HEK293T (cell line): ENCODE measurements at regions not wholly inside any gene's neighbourhood (a gene's known extent, or its start where the extent isn't known, plus 50 kb on each side); places are given as distances from the start of the nearest gene placed in this dataset.

Experiments
- ARNT ChIP-seq: fragments of 450-650 bp; IDR thresholded peaks from 2 replicates; pipeline ENCODE4 v1.6.1; 2017; ENCODE audit warnings: mild to moderate bottlenecking
- BHLHE40 ChIP-seq: fragments of 450-650 bp; IDR thresholded peaks from 2 replicates; pipeline ENCODE4 v1.6.1; 2016; ENCODE audit warnings: mild to moderate bottlenecking, moderate library complexity, borderline replicate concordance
- ELF4 ChIP-seq: fragments of 450-650 bp; IDR thresholded peaks from 2 replicates; pipeline ENCODE4 v1.6.1; 2017; ENCODE audit warnings: antibody characterized with exemption
- FOXA1 ChIP-seq: fragments of 450-650 bp; IDR thresholded peaks from 2 replicates; pipeline ENCODE4 v1.6.1; 2016; ENCODE audit warnings: mild to moderate bottlenecking
- FOXK2 ChIP-seq: fragments of 450-650 bp; IDR thresholded peaks from 2 replicates; pipeline ENCODE4 v1.6.1; 2016; ENCODE audit warnings: mild to moderate bottlenecking
- HDGF ChIP-seq: fragments of 450-650 bp; IDR thresholded peaks from 2 replicates; pipeline ENCODE4 v1.6.1; 2017; ENCODE audit warnings: antibody characterized with exemption, borderline replicate concordance
- NFRKB ChIP-seq: fragments of 450-650 bp; IDR thresholded peaks from 2 replicates; pipeline ENCODE4 v1.6.1; 2016; ENCODE audit warnings: mild to moderate bottlenecking, moderate library complexity

DNA sequence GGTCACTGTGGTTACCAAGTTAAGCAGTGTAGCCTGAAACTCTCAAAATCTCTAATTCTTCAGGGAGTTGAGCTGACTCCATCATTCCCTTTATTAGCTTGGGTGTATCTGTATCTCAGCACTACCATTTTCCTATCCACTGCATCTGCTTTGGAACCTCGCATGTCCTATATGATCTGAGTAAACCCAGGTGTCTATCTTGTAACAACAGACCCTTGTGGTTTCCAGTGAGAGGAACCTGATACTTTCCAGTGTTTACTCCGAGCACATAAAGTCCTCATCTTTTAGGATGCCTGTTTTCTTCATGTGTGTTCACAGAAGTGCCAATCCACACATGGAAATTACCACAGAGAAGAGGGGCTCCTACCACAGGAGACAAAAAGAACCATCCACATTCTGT, 650.4 kb downstream of the LMO4 start:
- no peak for TF ChIP-seq BHLHE40
- no peak for TF ChIP-seq ARNT
- TF ChIP-seq ELF4: no peak
- no peak for TF ChIP-seq NFRKB
- no peak for TF ChIP-seq HDGF
- TF ChIP-seq FOXA1: no peak
- TF ChIP-seq FOXK2: no peak
